ENCODE measurements at regions not wholly inside any gene's neighbourhood (a gene's known extent, or its start where the extent isn't known, plus 50 kb on each side); places are given as distances from the start of the nearest gene placed in this dataset.

DNA sequence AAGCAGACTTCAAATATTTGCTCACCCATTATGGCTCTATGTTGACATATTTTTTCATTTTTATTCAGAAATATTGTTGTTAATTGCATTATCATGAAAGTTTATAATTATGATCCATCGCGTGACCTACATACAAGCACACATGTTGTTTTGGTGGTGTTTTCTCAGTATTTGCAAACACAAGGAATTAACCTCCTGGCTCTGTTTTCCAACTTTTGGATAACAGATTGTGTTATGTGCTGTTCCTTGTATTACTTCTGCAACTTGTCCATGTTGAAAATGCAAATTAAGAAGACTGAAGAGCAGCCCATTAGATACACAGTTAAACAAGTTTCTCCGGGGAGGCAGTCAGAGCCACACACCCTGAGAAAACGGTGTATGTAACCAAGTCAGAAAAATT is 201.2 kb downstream of the SEC23A start:
- TF ChIP-seq, protein P1, sequence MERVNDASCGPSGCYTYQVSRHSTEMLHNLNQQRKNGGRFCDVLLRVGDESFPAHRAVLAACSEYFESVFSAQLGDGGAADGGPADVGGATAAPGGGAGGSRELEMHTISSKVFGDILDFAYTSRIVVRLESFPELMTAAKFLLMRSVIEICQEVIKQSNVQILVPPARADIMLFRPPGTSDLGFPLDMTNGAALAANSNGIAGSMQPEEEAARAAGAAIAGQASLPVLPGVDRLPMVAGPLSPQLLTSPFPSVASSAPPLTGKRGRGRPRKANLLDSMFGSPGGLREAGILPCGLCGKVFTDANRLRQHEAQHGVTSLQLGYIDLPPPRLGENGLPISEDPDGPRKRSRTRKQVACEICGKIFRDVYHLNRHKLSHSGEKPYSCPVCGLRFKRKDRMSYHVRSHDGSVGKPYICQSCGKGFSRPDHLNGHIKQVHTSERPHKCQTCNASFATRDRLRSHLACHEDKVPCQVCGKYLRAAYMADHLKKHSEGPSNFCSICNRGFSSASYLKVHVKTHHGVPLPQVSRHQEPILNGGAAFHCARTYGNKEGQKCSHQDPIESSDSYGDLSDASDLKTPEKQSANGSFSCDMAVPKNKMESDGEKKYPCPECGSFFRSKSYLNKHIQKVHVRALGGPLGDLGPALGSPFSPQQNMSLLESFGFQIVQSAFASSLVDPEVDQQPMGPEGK (CRISPR knock-in tag; IDR thresholded peaks at IDR 0.05; ENCODE audit: borderline replicate concordance), result no peak
- TF ChIP-seq PPARA (CRISPR knock-in tag; IDR thresholded peaks at IDR 0.05; ENCODE audit: borderline replicate concordance), result no peak
- no peak for TF ChIP-seq TOX (CRISPR knock-in tag; IDR thresholded peaks at IDR 0.05; ENCODE audit: borderline replicate concordance)
- no peak for TF ChIP-seq ISL1 (CRISPR knock-in tag; IDR thresholded peaks at IDR 0.05)
- TF ChIP-seq ZC3H10 (CRISPR knock-in tag; IDR thresholded peaks at IDR 0.05), result no peak
- TF ChIP-seq ZNF70 (CRISPR knock-in tag; IDR thresholded peaks at IDR 0.05), result no peak

All from SK-N-SH treated with all-trans-retinoic acid at 6 μM for 48 hours (cell line).